H9 (cell line): ENCODE measurements at regions not wholly inside any gene's neighbourhood (a gene's known extent, or its start where the extent isn't known, plus 50 kb on each side); places are given as distances from the start of the nearest gene placed in this dataset.
"Not testable (repeated sequence)": the region's sequence is repeated elsewhere in the genome, so short reads cannot be mapped to it uniquely, and the experiment has no call there.

Source experiments
- DNase-seq: peaks from one replicate; pipeline ENCODE4 v3.0.0-alpha.2; 2017
- H2AFZ ChIP-seq: one replicate; pipeline ENCODE4 v1.6.1; 2013; ENCODE audit warnings: mild to moderate bottlenecking, low read length, control low read depth, moderate library complexity
- H2AK5ac ChIP-seq: 2 replicates; pipeline ENCODE4 v1.6.1; 2013; ENCODE audit warnings: low read length, control low read depth, mixed read lengths; ENCODE audit not compliant: insufficient read length
- H2BK120ac ChIP-seq: one replicate; pipeline ENCODE4 v1.6.1; 2013; ENCODE audit warnings: low read depth, mild to moderate bottlenecking, low read length, control low read depth, inconsistent platforms; ENCODE audit not compliant: poor library complexity, severe bottlenecking
- H2BK12ac ChIP-seq: 2 replicates; pipeline ENCODE4 v1.6.1; 2013; ENCODE audit warnings: low read length, control low read depth, mixed read lengths, low read depth; ENCODE audit not compliant: insufficient read length
- H2BK15ac ChIP-seq: 2 replicates; pipeline ENCODE4 v1.6.1; 2013; ENCODE audit warnings: low read depth, low read length, control low read depth
- H2BK20ac ChIP-seq: one replicate; pipeline ENCODE4 v1.6.1; 2013; ENCODE audit warnings: low read depth, mild to moderate bottlenecking, low read length, control low read depth, inconsistent platforms; ENCODE audit not compliant: poor library complexity, severe bottlenecking
- H2BK5ac ChIP-seq: 2 replicates; pipeline ENCODE4 v1.6.1; 2013; ENCODE audit warnings: low read length, control low read depth, mixed read lengths; ENCODE audit not compliant: insufficient read length
- H3K14ac ChIP-seq: 2 replicates; pipeline ENCODE4 v1.6.1; 2013; ENCODE audit warnings: low read length, control low read depth; ENCODE audit not compliant: insufficient read depth
- H3K18ac ChIP-seq: 2 replicates; pipeline ENCODE4 v1.6.1; 2013; ENCODE audit warnings: low read depth, mild to moderate bottlenecking, mixed read lengths, low read length, control low read depth; ENCODE audit not compliant: insufficient read length
- H3K23ac ChIP-seq: 2 replicates; pipeline ENCODE4 v1.6.1; 2013; ENCODE audit warnings: low read length, control low read depth, mixed read lengths, low read depth; ENCODE audit not compliant: insufficient read length
- H3K23me2 ChIP-seq: 2 replicates; pipeline ENCODE4 v1.6.1; 2013; ENCODE audit warnings: low read depth, mild to moderate bottlenecking, mixed read lengths, low read length, control low read depth; ENCODE audit not compliant: insufficient read length, poor library complexity, severe bottlenecking
- H3K27ac ChIP-seq: 2 replicates; pipeline ENCODE4 v1.5.1; 2013; ENCODE audit warnings: low read length, control low read depth, mixed read lengths, low read depth; ENCODE audit not compliant: insufficient read length
- H3K27me3 ChIP-seq: 2 replicates; pipeline ENCODE4 v1.6.1; 2013; ENCODE audit warnings: low read length, control low read depth, inconsistent platforms; ENCODE audit not compliant: insufficient read depth
- H3K4ac ChIP-seq: 2 replicates; pipeline ENCODE4 v1.6.1; 2013; ENCODE audit warnings: low read depth, mild to moderate bottlenecking, control low read depth, inconsistent platforms, low read length, moderate library complexity
- H3K4me1 ChIP-seq: 2 replicates; pipeline ENCODE4 v1.6.1; 2013; ENCODE audit warnings: low read length, control low read depth, inconsistent platforms; ENCODE audit not compliant: insufficient read depth
- H3K4me2 ChIP-seq: 2 replicates; pipeline ENCODE4 v1.6.1; 2013; ENCODE audit warnings: low read length, control low read depth, mixed read lengths; ENCODE audit not compliant: insufficient read length, insufficient read depth
- H3K56ac ChIP-seq: 2 replicates; pipeline ENCODE4 v1.6.1; 2013; ENCODE audit warnings: low read depth, mild to moderate bottlenecking, mixed read lengths, low read length, control low read depth; ENCODE audit not compliant: insufficient read length
- H3K79me1 ChIP-seq: 2 replicates; pipeline ENCODE4 v1.6.1; 2013; ENCODE audit warnings: low read depth, mild to moderate bottlenecking, moderate library complexity, low read length, control low read depth, inconsistent platforms; ENCODE audit not compliant: insufficient read depth, poor library complexity, severe bottlenecking
- H3K79me2 ChIP-seq: 2 replicates; pipeline ENCODE4 v1.6.1; 2013; ENCODE audit warnings: low read length, control low read depth, inconsistent platforms; ENCODE audit not compliant: insufficient read depth
- H3K9ac ChIP-seq: 2 replicates; pipeline ENCODE4 v1.6.1; 2013; ENCODE audit warnings: low read length, control low read depth, mixed read lengths; ENCODE audit not compliant: insufficient read length; ENCODE audit errors: extremely low read depth
- H3K9me3 ChIP-seq: one replicate; pipeline ENCODE4 v1.6.1; 2013; ENCODE audit warnings: low read depth, low read length, inconsistent platforms; ENCODE audit not compliant: control insufficient read depth
- H3T11ph ChIP-seq: one replicate; pipeline ENCODE4 v1.6.1; 2013; ENCODE audit warnings: mild to moderate bottlenecking, low read length, control low read depth, inconsistent platforms
- H4K20me1 ChIP-seq: one replicate; pipeline ENCODE4 v1.6.1; 2013; ENCODE audit not compliant: control insufficient read depth, insufficient read length, insufficient read depth
- H4K5ac ChIP-seq: 2 replicates; pipeline ENCODE4 v1.6.1; 2013; ENCODE audit warnings: low read depth, mild to moderate bottlenecking, mixed read lengths, low read length, control low read depth; ENCODE audit not compliant: insufficient read length
- H4K8ac ChIP-seq: replicated peaks from 2 replicates; pipeline ENCODE4 v1.6.1; 2013; ENCODE audit warnings: low read length, control low read depth, mixed read lengths, low read depth; ENCODE audit not compliant: insufficient read length
- H4K91ac ChIP-seq: 2 replicates; pipeline ENCODE4 v1.6.1; 2013; ENCODE audit warnings: low read depth, mild to moderate bottlenecking, moderate library complexity, mixed read lengths, low read length, control low read depth; ENCODE audit not compliant: insufficient read length
- H3K27ac Mint-ChIP-seq, 3 experiments: 2 replicates in 2 of 3; 3 replicates in 1 of 3; pipeline ENCODE4 v1.8.0; 2020 to 2021; ENCODE audit warnings: mixed read lengths in 3 of 3, mild to moderate bottlenecking in 1 of 3, moderate library complexity in 1 of 3
- H3K27me3 Mint-ChIP-seq: 2 replicates; pipeline ENCODE4 v1.8.0; 2021; ENCODE audit warnings: low read depth, mild to moderate bottlenecking, moderate library complexity, mixed read lengths
- H3K36me3 Mint-ChIP-seq, 3 experiments: 2 replicates in 2 of 3; 3 replicates in 1 of 3; pipeline ENCODE4 v1.8.0; 2020 to 2021; ENCODE audit warnings: low read depth in 3 of 3, mixed read lengths in 3 of 3; ENCODE audit not compliant: insufficient read depth in 1 of 3
- H3K4me1 Mint-ChIP-seq, 2 experiments: 2 replicates each; pipeline ENCODE4 v1.8.0; 2020; ENCODE audit warnings: mixed read lengths in 2 of 2
- H3K4me3 Mint-ChIP-seq, 2 experiments: 2 replicates in 1 of 2; 3 replicates in 1 of 2; pipeline ENCODE4 v1.8.0; 2020 to 2021; ENCODE audit warnings: mild to moderate bottlenecking in 2 of 2, mixed read lengths in 2 of 2, moderate library complexity in 1 of 2
- H3K9me3 Mint-ChIP-seq, 2 experiments: 2 replicates in 1 of 2; 3 replicates in 1 of 2; pipeline ENCODE4 v1.8.0; 2020; ENCODE audit warnings: mild to moderate bottlenecking in 2 of 2, mixed read lengths in 2 of 2, moderate library complexity in 1 of 2
- WGBS: extraction: QIAGEN DNeasy Blood & Tissue Kit; methylation state at CpG from one replicate; pipeline ENCODE4 v1.1.7; 2013; ENCODE audit warnings: missing lambda C conversion rate, low lambda C conversion rate, mixed read lengths; ENCODE audit not compliant: insufficient read length; ENCODE audit errors: extremely low coverage; 5-methylcytosine and 5-hydroxymethylcytosine counted together
- TF ChIP-seq, protein P1 (sequence below): fragments of 200-600 bp; sonication (generic); conservative IDR thresholded peaks from 3 replicates; pipeline ENCODE4 v1.8.0; 2021; ENCODE audit warnings: antibody characterized with exemption, mild to moderate bottlenecking

DNA sequence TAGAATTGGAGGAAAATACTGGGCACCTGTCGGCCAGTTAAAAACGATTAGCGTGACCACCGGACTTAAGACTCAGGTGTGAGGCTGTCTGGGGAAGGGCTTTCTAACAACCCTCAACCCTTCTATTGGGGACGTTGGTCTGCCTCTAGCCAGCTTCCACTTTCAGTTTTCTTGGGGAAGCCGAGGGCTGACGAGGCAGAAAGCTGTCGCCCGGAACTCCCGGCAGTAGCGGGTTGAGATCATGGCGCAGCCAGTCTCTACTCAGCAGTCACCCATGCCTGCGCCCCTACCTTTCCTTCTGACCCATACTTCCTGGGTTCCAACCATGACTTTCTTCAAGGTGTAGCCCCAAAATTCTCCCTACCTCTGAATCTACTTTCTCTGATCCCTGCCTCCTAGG lies 1424.1 kb downstream of the SLITRK1 start:
- DNase-seq, result no peak
- Histone ChIP-seq H3K79me1 (no peaks in the 10 kb centered on the region), H3K18ac (no peak overlapping the region), H2BK5ac (no peak overlapping the region), H2BK12ac (no peak overlapping the region), H3K9ac (no peak overlapping the region), H4K5ac (no peak overlapping the region), H4K91ac (no peak overlapping the region), H3K14ac (no peak overlapping the region), H2BK15ac (no peak overlapping the region), H2AFZ (no peak overlapping the region), H2BK20ac (no peak overlapping the region), H3K79me2 (no peaks in the 10 kb centered on the region), H2AK5ac (no peak overlapping the region), H3K9me3 (no peaks in the 10 kb centered on the region), H3T11ph (no peak overlapping the region), H3K27me3 (no peaks in the 10 kb centered on the region), H3K4me2 (no peak overlapping the region), H4K8ac (no peak overlapping the region), H3K27ac (no peak overlapping the region), H3K4ac (no peak overlapping the region), H3K23me2 (no peaks in the 10 kb centered on the region), H3K56ac (no peak overlapping the region), H3K4me1 (no peaks in the 10 kb centered on the region), H4K20me1 (no peaks in the 10 kb centered on the region), H2BK120ac (no peak overlapping the region), H3K23ac (no peak overlapping the region)
- Mint-ChIP-seq H3K9me3 (no peaks in the 10 kb centered on the region), H3K4me3 (no peak overlapping the region), H3K4me1 (peaks cover 8 to 11% of the 10 kb centered on the region in 2 experiments), H3K27ac (no peak overlapping the region), H3K36me3 (peaks cover 0 to 5% (median 1%) of the 10 kb centered on the region in 3 experiments; a peak in 2 of 7 replicates), H3K27me3 (no peaks in the 10 kb centered on the region; the same call in 1 of the 2 replicates)
- WGBS, result no CpG with 5 or more reads among the region's 13 CpGs
- TF ChIP-seq, protein P1, sequence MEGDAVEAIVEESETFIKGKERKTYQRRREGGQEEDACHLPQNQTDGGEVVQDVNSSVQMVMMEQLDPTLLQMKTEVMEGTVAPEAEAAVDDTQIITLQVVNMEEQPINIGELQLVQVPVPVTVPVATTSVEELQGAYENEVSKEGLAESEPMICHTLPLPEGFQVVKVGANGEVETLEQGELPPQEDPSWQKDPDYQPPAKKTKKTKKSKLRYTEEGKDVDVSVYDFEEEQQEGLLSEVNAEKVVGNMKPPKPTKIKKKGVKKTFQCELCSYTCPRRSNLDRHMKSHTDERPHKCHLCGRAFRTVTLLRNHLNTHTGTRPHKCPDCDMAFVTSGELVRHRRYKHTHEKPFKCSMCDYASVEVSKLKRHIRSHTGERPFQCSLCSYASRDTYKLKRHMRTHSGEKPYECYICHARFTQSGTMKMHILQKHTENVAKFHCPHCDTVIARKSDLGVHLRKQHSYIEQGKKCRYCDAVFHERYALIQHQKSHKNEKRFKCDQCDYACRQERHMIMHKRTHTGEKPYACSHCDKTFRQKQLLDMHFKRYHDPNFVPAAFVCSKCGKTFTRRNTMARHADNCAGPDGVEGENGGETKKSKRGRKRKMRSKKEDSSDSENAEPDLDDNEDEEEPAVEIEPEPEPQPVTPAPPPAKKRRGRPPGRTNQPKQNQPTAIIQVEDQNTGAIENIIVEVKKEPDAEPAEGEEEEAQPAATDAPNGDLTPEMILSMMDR, result no peak

DNA sequence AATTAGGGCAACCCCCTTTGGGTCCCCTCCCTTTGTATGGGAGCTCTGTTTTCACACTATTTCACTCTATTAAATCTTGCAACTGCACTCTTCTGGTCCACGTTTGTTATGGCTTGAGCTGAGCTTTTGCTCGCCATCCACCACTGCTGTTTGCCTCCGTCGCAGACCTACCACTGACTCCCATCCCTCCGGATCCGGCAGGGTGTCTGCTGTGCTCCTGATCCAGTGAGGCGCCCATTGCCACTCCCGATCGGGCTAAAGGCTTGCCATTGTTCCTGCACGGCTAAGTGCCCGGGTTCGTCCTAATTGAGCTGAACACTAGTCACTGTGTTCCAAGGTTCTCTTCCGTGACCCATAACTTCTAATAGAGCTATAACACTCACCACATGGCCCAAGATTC lies 1424.7 kb downstream of the SLITRK1 start:
- H2BK120ac ChIP-seq, H3K4me1 ChIP-seq, H2AFZ ChIP-seq, H3K9me3 ChIP-seq, H3K23me2 ChIP-seq, H3K27me3 Mint-ChIP-seq, H3K4ac ChIP-seq, H3K56ac ChIP-seq, H3K79me1 ChIP-seq, H2BK15ac ChIP-seq, H3K23ac ChIP-seq, DNase-seq, H3K27me3 ChIP-seq, H2BK20ac ChIP-seq, H2AK5ac ChIP-seq, H4K8ac ChIP-seq, H3K36me3 Mint-ChIP-seq, H3K4me2 ChIP-seq, H3K27ac ChIP-seq, H3K79me2 ChIP-seq, H4K20me1 ChIP-seq, H3K4me3 Mint-ChIP-seq, H3K9ac ChIP-seq, H3K18ac ChIP-seq, H3K14ac ChIP-seq, H4K91ac ChIP-seq, H3T11ph ChIP-seq, H4K5ac ChIP-seq, H3K9me3 Mint-ChIP-seq, H2BK5ac ChIP-seq, H2BK12ac ChIP-seq: not testable (repeated sequence)
- no CpG with 5 or more reads among the region's 13 CpGs for WGBS
- Mint-ChIP-seq H3K27ac (peak overlapping the region in 1 of 3 experiments; percentile 55; a peak in 1 of 7 replicates), H3K4me1 (peaks cover 8 to 11% of the 10 kb centered on the region in 2 experiments)
